ENCODE measurements at regions not wholly inside any gene's neighbourhood (a gene's known extent, or its start where the extent isn't known, plus 50 kb on each side); places are given as distances from the start of the nearest gene placed in this dataset.

DNA sequence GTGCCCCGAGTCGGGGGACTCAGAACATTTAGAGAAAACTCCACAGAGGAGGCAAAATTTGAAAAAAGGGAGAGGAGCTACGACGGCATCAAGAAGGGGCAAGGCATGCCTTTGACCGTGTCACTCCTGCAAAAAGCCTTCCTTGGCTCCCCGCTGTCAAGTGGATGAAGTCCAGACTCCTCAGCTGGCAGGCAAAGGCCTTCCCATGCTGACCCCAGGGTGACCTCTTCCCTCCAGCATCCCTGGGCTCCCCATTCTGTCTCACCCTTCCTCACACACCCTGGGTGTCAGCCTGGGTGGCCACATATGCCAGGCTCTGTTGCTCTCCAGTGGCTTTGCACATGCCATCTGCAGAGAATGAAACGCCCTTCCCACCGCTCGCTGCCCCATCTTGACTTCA is 88.4 kb upstream of the ZMIZ1 start:
- DNase-seq: no peak

DNA sequence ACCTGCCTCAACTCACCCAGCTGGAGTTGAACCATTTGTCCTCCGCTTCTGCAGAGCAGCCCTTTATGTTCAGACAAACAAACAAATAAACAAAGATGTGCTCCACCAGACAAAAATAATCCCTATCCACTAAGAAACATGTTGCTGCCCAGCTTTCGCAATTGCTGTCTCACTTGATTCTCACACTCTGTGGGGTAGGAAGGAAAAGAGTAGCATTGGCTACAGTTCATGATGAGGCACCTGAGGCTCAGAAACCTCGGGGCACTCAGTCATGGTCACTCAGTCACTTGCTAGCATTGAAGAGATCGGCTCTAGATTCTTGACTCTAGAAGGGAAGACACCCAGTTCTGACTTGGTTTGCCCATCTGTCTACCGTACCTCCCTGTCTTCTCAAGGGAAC is 88.0 kb upstream of the ZMIZ1 start:
- no peak for DNase-seq

DNA sequence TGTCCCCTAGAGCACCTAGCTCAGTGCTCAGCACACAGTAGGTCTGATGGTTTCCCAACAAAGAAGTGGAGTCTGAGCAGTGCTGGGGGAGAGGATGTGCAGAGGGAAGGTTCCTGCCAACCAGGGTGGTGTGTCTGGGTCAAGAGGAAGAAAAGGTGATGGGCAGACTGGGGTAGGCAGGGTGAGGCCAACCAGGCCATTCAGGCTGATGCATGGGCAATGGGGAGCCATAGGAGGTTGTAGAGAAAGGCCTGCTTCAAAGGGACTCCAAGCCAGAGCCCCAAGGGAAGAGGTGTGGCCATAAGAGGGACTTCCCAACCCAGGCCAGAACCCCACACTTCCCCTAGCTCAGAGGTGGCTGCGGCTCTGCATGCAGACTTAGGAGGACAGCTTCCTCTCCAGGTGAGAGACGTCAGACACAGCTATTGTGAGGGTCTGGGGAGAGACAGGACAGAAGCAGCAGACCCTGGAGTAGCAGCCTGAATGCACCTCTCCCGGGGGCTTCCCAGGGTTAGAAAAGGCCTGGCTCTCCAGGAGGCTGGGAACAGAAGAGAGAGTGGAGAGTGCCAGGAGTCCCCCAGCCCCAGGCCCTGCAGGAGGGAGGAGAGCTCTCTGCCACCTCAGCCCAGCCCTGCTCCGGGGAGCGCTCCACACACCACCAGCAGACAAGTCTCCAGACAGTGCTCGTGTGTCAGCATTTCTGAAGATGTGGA is 87.4 kb upstream of the ZMIZ1 start:
- DNase-seq: peak; percentile 15

DNA sequence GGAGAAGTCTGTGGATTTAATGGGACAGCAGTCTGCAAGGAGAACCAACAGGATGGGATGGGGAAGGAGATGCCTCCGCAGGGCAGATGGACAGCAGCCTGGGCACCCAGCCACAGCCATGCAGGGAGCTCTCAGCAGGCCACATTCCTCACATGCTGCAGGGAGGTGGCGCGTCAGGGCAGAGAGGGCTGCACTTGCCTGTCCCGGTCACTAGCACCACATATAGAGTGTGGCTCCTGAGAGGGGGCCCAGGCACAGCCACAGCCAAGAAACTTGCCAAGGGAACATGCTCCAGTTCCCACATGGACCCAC is 86.8 kb upstream of the ZMIZ1 start:
- no peak for DNase-seq

GRCh38 chr10:78982726-78983125 is 86.0 kb upstream of the ZMIZ1 start:
- DNase-seq: no peak

- no peak for DNase-seq
These were observed 85.2 kb upstream of the ZMIZ1 start for GRCh38 chr10:78983608-78984007.

DNA sequence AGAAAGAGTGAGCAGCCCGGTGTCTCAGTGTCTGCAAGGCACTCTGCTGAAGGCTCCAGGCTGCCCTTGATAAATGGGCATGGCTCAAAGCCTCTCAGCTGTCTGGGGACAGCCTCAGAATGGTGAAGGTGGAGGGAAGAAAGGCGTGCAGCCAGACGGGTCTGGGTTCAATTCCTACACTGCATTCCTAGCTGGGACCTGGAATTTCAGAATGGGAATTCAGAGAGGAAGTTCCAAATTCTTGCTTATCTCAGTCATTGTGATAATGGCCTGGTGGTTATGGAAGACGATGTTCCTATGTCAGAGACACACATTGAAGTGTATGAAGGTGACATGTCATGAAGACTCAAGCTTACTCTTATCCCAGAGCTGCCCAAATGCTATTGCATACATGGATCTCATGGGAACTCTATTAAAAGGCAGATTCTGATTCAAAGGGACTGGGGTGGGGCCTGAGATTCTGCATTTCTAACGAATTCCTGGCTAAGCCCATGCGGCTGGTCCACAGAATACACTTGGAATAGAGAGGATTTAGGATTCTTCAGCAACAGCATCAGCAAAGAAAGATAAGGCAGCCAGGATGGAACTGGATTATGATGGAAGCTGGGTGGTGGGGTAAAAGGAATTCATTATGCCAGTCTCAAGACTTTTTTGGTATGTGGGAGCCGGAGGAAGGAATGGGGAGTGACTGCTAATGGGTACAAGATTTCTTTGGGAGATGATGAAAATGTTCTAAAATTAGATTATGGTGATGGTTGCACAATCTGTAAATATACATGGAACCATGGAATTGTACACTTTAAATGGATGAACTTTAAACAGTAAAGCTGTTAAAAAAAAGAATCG is 82.6 kb upstream of the ZMIZ1 start:
- no peak for DNase-seq

- DNase-seq: no peak
These were observed 77.6 kb upstream of the ZMIZ1 start for GRCh38 chr10:78991187-78991586.

- no peak for DNase-seq
These were observed 76.4 kb upstream of the ZMIZ1 start for GRCh38 chr10:78992333-78992732.

DNA sequence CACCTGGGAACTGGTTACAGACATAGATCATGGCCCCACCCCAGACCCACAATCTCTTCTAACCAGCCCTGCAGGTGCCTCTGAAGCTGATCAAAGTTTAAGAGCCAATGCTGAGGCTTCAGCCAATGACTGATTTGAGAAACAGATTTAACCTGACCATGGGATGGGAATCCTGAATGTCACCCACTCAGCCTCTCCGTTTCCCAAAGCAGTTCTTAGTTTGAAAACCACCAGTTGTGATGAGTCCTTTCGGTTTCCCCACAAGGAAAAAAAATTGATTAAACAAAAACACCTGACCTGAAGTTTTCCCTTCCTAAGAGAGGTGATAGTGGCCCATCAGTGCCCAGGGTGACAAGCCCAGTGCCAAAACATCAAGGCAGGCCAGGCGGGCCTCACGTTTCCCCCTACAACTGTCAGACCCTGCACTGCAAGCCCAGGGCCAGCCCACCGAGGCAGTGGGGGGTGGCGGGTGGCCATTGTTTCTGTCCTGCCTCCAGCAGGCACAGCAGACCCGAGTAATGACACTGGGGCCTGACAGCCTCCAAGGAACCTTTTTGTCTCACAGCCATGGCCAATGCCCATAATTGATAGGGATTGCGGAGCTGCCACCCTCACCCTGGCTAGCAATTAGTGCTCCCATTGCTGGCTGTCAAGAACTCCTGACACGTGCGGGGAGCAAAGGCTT is 75.4 kb upstream of the ZMIZ1 start:
- DNase-seq: no peak

- no peak for DNase-seq
These were observed 72.6 kb upstream of the ZMIZ1 start for GRCh38 chr10:78995987-78996791.

DNA sequence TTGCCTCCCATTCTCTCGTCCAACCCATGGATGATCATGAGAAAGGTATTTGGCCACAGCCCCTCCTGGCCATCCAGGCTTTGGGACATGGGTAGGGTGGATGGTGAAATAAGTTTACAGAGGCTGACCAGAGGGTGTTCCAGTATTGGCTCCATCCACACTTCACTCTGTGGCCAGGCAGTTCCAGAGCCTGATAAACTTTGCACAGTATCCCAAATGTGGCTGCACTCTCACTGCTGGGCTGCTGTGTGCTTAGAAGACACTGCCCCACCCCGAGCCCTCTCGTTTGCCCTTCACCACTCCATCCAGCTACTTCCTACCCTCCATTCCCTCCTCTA is 72.0 kb upstream of the ZMIZ1 start:
- no peak for DNase-seq

- no peak for DNase-seq
These were observed 70.8 kb upstream of the ZMIZ1 start for GRCh38 chr10:78997635-78998618.

DNA sequence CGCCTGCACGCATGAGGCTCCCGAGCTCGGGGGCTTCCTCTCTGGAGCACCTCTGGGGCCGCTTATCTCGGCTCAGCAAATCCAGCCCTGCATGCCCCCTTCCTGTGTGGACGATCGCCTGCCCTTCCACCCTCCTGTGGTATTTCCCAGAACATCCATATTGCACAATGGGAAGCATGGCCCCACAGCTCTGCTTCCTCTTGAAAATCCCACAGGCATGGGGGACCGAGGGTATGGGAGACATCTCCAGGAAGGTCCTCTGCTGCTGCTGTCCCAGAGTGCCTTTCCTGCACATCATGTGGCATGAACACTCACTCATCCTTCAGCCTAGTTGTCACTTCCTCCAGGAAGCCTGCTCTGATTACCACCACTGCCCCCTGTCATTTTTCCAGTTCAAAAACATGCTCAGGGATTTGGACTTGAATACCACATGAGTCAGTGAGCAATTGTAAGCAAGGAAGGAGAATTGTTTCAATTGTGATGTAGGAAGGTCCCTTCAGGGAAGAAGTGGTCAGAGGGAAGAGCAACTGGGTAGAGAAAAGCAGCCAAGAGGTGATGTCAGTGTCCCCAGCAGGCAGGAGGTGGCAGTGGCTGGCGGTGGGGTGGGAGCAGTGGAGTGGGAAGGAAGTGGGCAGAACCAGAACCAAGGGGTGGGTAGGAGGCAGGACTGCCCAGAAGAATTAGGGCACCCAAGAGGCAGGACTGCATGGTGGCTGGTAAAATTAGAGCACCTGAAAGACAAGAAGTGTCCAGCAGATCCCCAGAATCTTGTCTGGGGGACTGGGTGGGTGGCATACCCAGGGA is 67.5 kb upstream of the ZMIZ1 start:
- no peak for DNase-seq

DNA sequence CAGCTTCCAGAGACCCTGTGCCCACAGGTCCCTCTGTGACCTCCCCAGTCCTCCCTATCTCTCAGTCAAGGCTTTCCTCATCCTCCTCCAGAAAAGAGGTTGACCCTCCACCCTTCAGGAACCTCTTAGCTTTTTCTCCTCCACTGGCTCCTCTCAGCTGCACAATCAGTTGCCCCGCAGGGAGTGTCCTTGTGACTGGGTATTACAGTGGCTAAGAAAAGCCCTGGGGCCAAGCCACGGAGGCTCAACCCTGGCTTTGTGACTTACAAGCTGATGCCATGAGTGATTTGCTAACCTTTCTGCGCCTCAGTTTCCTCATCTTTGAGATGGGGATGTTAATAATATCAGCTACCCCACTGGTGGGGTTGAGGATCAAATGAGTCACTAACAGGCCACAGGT is 66.4 kb upstream of the ZMIZ1 start:
- no peak for DNase-seq

DNA sequence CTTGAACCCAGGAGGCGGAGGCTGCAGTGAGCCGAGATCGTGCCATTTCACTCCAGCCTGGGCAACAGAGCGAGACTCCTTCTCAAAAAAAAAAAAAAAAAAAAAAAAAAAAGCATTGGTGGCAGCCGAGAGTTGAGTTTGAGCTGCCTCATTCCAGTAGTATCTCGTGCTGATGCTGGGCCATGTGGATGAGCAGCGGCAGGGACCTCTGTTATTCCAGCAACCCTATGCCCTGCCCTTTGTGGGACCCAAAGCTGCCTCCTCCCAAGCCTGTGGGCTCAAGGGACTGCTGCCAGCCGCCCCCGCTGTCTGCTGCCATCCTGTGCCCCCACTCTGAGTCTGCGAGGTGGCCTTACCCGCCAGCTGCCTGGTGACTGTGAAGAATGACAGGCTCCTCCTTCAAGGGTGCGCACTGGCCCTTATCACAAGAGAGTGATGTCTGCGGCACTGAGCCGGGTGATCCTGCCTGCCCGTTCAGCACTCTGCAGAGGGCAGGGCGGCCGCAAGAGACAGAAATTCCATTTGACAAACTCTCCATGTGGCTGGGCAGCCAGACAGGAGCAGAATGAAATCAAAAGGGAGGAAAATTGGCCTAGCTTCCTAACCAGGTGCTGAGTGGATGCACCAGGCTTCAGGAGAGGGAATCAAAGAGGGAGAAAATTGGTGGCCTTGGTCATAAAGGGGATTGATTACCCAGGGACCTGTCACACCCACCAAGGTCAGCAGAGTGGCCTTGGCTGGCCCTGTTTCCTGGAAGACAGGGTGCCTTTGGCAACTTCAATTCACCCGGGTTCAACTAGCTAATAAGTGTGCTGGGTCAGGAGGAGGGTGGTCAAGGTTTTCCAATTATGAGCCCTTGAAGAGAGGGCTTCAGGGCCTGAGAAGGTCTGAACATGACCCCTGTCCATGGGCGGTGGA is 65.3 kb upstream of the ZMIZ1 start:
- DNase-seq: no peak

GRCh38 chr10:79004311-79004710 is 64.5 kb upstream of the ZMIZ1 start:
- no peak for DNase-seq

- DNase-seq: no peak
These were observed 63.5 kb upstream of the ZMIZ1 start for GRCh38 chr10:79005126-79005810.

DNA sequence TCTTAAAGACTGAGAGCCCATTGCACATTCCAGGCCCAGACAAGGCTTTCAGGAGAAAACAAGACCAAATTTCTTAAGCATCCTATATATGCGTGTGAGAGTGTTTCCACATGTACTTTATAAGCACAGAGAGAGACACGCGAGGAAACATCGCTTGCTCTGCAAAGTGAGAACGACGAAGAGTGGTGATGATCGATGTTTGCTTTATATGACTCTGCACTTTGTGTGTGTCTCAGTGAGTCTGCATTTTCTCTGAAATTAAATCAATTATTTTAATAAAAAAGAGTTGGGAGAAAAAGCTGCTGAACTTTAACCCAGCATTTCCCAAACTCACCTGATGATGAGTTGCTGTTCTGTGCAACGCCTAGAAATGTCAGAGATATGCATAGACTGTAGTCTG is 61.7 kb upstream of the ZMIZ1 start:
- DNase-seq: no peak
